Upper lobe of right lung (tissue), 1 donor: ENCODE measurements at regions not wholly inside any gene's neighbourhood (a gene's known extent, or its start where the extent isn't known, plus 50 kb on each side); places are given as distances from the start of the nearest gene placed in this dataset.
"Not testable (repeated sequence)": the region's sequence is repeated elsewhere in the genome, so short reads cannot be mapped to it uniquely, and the experiment has no call there.

Experiments
- ATAC-seq: fragments of 200-7000 bp; cut with Tn5 transposase; one replicate; pipeline ENCODE4 v1.9.1; 2020; ENCODE audit warnings: mild to moderate bottlenecking, moderate library complexity
- DNase-seq: peaks from one replicate; pipeline ENCODE4 v3.0.0-alpha.2; 2020
- H3K27ac ChIP-seq: fragments of 200-600 bp; one replicate; pipeline ENCODE4 v1.8.0; 2022
- H3K27me3 ChIP-seq: fragments of 200-600 bp; one replicate; pipeline ENCODE4 v1.8.0; 2022; ENCODE audit warnings: mild to moderate bottlenecking
- H3K36me3 ChIP-seq: fragments of 200-600 bp; one replicate; pipeline ENCODE4 v1.8.0; 2022
- H3K4me1 ChIP-seq: fragments of 200-600 bp; one replicate; pipeline ENCODE4 v1.8.0; 2022
- H3K4me3 ChIP-seq: fragments of 200-600 bp; one replicate; pipeline ENCODE4 v1.8.0; 2022; ENCODE audit warnings: mild to moderate bottlenecking
- H3K9me3 ChIP-seq: fragments of 200-600 bp; one replicate; pipeline ENCODE4 v1.8.0; 2022
- intact Hi-C: fragments of 100-400 bp; cut with DNase I; formaldehyde crosslinking; loops from one replicate; pipeline ENCODE4 v1.11.0; 2022
- TF ChIP-seq, protein P1 (sequence below): fragments of 200-600 bp; IDR thresholded peaks from one replicate; pipeline ENCODE4 v1.8.0; 2022; ENCODE audit warnings: antibody characterized with exemption
- donor health status: DM: no; HTN: yes; CAD: no; lungs with severe emphysema.

DNA sequence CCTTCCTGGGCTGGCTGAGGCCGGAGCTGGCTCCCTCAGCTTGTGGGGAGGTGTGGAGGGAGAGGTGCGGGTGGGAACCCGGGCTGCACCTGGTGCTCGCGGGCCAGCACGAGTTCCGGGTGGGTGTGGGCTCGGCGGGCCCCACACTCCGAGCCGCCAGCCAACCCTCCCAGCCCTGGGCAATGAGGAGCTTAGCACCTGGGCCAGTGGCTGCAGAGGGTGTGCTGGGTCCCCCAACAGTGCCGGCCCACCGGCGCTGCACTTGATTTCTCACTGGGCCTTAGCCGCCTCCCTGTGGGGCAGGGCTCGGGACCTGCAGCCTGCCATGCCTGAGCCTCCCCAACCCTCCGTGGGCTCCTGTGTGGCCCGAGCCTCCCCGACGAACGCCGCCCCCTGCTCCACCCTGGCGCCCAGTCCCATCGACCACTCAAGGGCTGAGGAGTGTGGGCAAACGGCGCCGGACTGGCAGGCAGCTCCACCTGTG lies 182.7 kb upstream of the PAQR3 start:
- no peak for ATAC-seq
- TF ChIP-seq, protein P1, sequence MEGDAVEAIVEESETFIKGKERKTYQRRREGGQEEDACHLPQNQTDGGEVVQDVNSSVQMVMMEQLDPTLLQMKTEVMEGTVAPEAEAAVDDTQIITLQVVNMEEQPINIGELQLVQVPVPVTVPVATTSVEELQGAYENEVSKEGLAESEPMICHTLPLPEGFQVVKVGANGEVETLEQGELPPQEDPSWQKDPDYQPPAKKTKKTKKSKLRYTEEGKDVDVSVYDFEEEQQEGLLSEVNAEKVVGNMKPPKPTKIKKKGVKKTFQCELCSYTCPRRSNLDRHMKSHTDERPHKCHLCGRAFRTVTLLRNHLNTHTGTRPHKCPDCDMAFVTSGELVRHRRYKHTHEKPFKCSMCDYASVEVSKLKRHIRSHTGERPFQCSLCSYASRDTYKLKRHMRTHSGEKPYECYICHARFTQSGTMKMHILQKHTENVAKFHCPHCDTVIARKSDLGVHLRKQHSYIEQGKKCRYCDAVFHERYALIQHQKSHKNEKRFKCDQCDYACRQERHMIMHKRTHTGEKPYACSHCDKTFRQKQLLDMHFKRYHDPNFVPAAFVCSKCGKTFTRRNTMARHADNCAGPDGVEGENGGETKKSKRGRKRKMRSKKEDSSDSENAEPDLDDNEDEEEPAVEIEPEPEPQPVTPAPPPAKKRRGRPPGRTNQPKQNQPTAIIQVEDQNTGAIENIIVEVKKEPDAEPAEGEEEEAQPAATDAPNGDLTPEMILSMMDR, result no peak
- Histone ChIP-seq H3K9me3 (peaks cover 14% of the 10 kb centered on the region), H3K4me3 (no peak overlapping the region), H3K27me3 (no peaks in the 10 kb centered on the region), H3K4me1 (no peaks in the 10 kb centered on the region), H3K27ac (no peak overlapping the region), H3K36me3 (no peaks in the 10 kb centered on the region)
- intact Hi-C loops, result no loop called here
- DNase-seq, result no peak

DNA sequence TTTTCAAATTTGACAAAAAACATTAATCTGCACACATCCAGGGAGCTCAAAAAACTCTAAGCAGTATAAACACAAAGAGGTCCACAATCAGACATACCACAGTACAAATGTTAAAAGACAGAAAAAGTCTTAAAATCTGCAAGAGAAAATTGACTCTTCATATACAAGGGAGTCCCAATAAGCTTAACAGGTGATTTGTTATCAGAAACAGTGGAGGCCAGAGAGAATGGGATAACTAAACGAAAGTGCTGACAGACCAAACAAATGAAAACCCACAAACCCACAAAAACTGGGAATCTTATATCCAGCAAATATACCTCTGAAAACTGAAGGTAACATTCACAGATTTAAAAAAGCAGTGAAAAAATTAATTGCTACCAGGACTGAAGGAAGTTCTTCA lies 182.0 kb upstream of the PAQR3 start:
- no peak overlapping the region for H3K27ac ChIP-seq
- intact Hi-C loops, result no loop called here
- no peaks in the 10 kb centered on the region for H3K4me1 ChIP-seq
- ATAC-seq (no peak), DNase-seq (no peak)
- no peak overlapping the region for H3K4me3 ChIP-seq
- H3K9me3 ChIP-seq, result peaks cover 14% of the 10 kb centered on the region
- H3K27me3 ChIP-seq, result no peaks in the 10 kb centered on the region
- no peaks in the 10 kb centered on the region for H3K36me3 ChIP-seq
- TF ChIP-seq, protein P1, result no peak

DNA sequence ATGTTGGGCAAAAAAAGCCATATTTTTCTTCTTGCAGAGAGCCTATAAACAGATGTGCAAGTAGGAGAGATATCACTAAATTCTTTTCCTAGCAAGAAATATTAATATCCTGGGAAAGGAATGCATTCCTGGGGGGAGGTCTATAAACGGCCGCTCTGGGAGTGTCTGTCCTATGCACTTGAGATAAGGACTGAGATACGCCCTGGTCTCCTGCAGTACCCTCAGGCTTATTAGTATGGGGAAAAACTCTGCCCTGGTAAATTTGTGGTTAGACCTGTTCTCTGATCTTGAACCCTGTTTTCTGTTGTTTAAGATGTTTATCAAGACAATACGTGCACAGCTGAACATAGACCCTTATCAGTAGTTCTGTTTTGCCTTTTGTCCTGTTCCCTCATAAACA lies 177.8 kb upstream of the PAQR3 start:
- ATAC-seq, intact Hi-C loops: not testable (repeated sequence)

DNA sequence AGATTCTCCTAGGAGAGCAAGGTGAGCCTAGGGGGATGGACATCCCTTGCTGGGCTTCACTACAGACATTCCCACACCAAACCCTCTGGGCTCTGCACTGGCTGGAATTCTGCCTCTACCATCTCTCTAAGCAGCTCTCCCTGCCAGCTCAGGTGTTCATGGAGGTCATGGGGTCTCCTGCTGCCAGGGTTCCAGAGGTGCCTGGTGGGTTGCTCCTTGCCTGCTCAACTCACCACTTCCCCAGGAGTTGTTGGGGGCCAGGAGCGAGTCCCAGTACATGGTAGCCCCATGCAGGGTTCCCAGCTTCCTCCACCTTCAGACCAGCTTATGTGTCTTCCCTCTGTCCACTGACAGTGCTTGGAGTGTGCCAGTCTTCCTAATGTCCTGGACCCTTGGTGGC lies 167.8 kb upstream of the PAQR3 start:
- Histone ChIP-seq H3K36me3 (no peaks in the 10 kb centered on the region), H3K4me1 (no peaks in the 10 kb centered on the region), H3K27me3 (no peaks in the 10 kb centered on the region), H3K27ac (no peak overlapping the region), H3K4me3 (no peak overlapping the region), H3K9me3 (no peaks in the 10 kb centered on the region)
- ATAC-seq, result no peak
- TF ChIP-seq, protein P1, result no peak
- DNase-seq, result no peak
- intact Hi-C loops, result no loop called here

More for the DNA sequence above, 177.8 kb upstream of the PAQR3 start:
- H3K27ac ChIP-seq, H3K4me1 ChIP-seq, H3K36me3 ChIP-seq, H3K27me3 ChIP-seq, DNase-seq, H3K4me3 ChIP-seq: not testable (repeated sequence)
- H3K9me3 ChIP-seq, result peaks cover 14% of the 10 kb centered on the region

DNA sequence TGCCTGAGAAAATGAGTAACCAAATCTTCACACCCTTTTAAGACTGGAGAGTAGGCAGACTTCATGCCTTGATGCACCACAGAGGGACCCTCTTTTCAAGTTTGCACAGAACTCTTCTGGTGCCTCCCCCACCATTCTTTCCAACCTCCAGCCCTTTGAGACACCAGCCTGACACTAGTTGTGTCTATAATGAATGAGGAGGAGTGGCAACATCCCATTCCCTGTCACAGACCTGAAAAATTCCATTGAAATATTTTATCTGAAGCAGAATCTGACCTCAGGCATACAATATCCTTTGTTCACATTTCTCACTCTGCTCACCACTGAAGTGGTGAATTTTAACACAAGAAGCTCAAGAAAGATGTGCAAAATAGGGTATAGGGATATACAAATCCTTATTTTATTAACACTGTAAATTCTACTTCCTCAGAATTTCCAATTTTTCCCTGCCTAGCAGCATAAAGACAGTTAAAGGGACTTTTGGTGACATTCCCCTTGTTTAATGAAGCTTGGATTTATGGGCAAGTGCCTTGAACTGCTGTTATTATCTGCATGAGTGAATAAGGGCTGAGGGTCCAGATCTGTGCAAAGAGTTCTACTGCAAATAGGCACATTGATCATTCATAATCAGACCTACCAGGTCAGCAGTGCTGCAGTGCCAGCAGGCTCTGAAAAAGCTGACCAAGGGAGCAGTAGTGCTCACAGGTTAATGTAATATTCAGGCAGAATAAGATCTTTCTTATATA lies 149.9 kb upstream of the PAQR3 start:
- H3K36me3 ChIP-seq, result no peaks in the 10 kb centered on the region
- no peak overlapping the region for H3K4me3 ChIP-seq
- TF ChIP-seq, protein P1, result no peak
- H3K9me3 ChIP-seq, result no peaks in the 10 kb centered on the region
- no peaks in the 10 kb centered on the region for H3K4me1 ChIP-seq
- no peak overlapping the region for H3K27ac ChIP-seq
- DNase-seq (no peak), ATAC-seq (no peak)
- no peaks in the 10 kb centered on the region for H3K27me3 ChIP-seq
- intact Hi-C loops, result no loop called here

DNA sequence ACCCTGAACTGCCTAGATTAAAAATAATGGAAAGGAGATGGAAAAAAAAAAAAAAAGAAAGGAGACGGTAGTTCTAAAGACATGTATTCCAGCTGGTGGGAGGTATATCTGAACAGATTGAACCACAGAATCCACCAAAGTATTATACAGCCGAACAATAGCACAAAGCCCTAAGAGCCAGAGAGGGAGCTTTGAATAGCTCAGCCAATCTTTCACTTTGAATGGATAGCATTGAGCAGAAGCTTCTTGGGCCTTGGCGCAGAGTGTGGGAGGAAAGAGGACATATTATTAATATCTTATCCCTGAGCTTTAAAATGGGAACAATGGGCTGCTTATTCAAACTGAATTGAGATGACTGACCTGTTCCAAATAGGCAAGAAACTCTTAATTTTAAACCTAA lies 147.8 kb upstream of the PAQR3 start:
- DNase-seq (no peak), ATAC-seq (no peak)
- H3K9me3 ChIP-seq, result peaks cover 4% of the 10 kb centered on the region
- intact Hi-C loops, result no loop called here
- H3K36me3 ChIP-seq, result no peaks in the 10 kb centered on the region
- H3K27me3 ChIP-seq, result no peaks in the 10 kb centered on the region
- TF ChIP-seq, protein P1, result no peak
- no peak overlapping the region for H3K4me3 ChIP-seq
- no peaks in the 10 kb centered on the region for H3K4me1 ChIP-seq
- H3K27ac ChIP-seq, result no peak overlapping the region
